ENCODE measurements at regions not wholly inside any gene's neighbourhood (a gene's known extent, or its start where the extent isn't known, plus 50 kb on each side); places are given as distances from the start of the nearest gene placed in this dataset.

GRCh38 chr9:30670805-30671562, 1713.5 kb upstream of the ACO1 start:
- DNase-seq (ENCODE audit: low read depth in 1 of 2, low spot score in 1 of 2) = no peak

- no peak for DNase-seq (ENCODE audit: low read depth in 1 of 2, low spot score in 1 of 2)
These were observed 1711.3 kb upstream of the ACO1 start for GRCh38 chr9:30673132-30673531.

- DNase-seq (ENCODE audit: low read depth in 1 of 2, low spot score in 1 of 2) = no peak
These were observed 1707.8 kb upstream of the ACO1 start for GRCh38 chr9:30676651-30677050.

- DNase-seq (ENCODE audit: low read depth in 1 of 2, low spot score in 1 of 2) = no peak
These were observed 1707.2 kb upstream of the ACO1 start for GRCh38 chr9:30677221-30677620.

GRCh38 chr9:30688801-30689200, 1695.6 kb upstream of the ACO1 start:
- no peak for DNase-seq (ENCODE audit: low read depth in 1 of 2, low spot score in 1 of 2)

- DNase-seq (ENCODE audit: low read depth in 1 of 2, low spot score in 1 of 2) = no peak
These were observed 1686.5 kb upstream of the ACO1 start for GRCh38 chr9:30697958-30698357.

GRCh38 chr9:30711591-30711990, 1672.9 kb upstream of the ACO1 start:
- DNase-seq (ENCODE audit: low read depth in 1 of 2, low spot score in 1 of 2) = no peak

- DNase-seq (ENCODE audit: low read depth in 1 of 2, low spot score in 1 of 2) = no peak
These were observed 1671.2 kb upstream of the ACO1 start for GRCh38 chr9:30713243-30713642.

- no peak for DNase-seq (ENCODE audit: low read depth in 1 of 2, low spot score in 1 of 2)
These were observed 1670.1 kb upstream of the ACO1 start for GRCh38 chr9:30714389-30714788.

GRCh38 chr9:30718483-30718882, 1666.0 kb upstream of the ACO1 start:
- no peak for DNase-seq (ENCODE audit: low read depth in 1 of 2, low spot score in 1 of 2)

- DNase-seq (ENCODE audit: low read depth in 1 of 2, low spot score in 1 of 2) = no peak
These were observed 1662.4 kb upstream of the ACO1 start for GRCh38 chr9:30722065-30722464.

GRCh38 chr9:30723656-30724055, 1660.8 kb upstream of the ACO1 start:
- no peak for DNase-seq (ENCODE audit: low read depth in 1 of 2, low spot score in 1 of 2)

- DNase-seq (ENCODE audit: low read depth in 1 of 2, low spot score in 1 of 2) = no peak
These were observed 1652.4 kb upstream of the ACO1 start for GRCh38 chr9:30732060-30732459.

- DNase-seq (ENCODE audit: low read depth in 1 of 2, low spot score in 1 of 2) = no peak
These were observed 1639.6 kb upstream of the ACO1 start for GRCh38 chr9:30744871-30745270.

GRCh38 chr9:30746589-30746988, 1637.9 kb upstream of the ACO1 start:
- DNase-seq (ENCODE audit: low read depth in 1 of 2, low spot score in 1 of 2) = no peak

GRCh38 chr9:30757723-30758122, 1626.7 kb upstream of the ACO1 start:
- DNase-seq (ENCODE audit: low read depth in 1 of 2, low spot score in 1 of 2) = no peak

- DNase-seq (ENCODE audit: low read depth in 1 of 2, low spot score in 1 of 2) = no peak
These were observed 1625.6 kb upstream of the ACO1 start for GRCh38 chr9:30758726-30759446.

- no peak for DNase-seq (ENCODE audit: low read depth in 1 of 2, low spot score in 1 of 2)
These were observed 1619.1 kb upstream of the ACO1 start for GRCh38 chr9:30765318-30765717.

- no peak for DNase-seq (ENCODE audit: low read depth in 1 of 2, low spot score in 1 of 2)
These were observed 1613.2 kb upstream of the ACO1 start for GRCh38 chr9:30771163-30771708.

- no peak for DNase-seq (ENCODE audit: low read depth in 1 of 2, low spot score in 1 of 2)
These were observed 1612.7 kb upstream of the ACO1 start for GRCh38 chr9:30771760-30772159.

GRCh38 chr9:30773427-30773826, 1611.0 kb upstream of the ACO1 start:
- no peak for DNase-seq (ENCODE audit: low read depth in 1 of 2, low spot score in 1 of 2)

GRCh38 chr9:30774326-30774725, 1610.1 kb upstream of the ACO1 start:
- DNase-seq (ENCODE audit: low read depth in 1 of 2, low spot score in 1 of 2) = no peak

All from stimulated activated CD4-positive, alpha-beta T cell treated with anti-CD3 and anti-CD28 coated beads, Interleukin-15, amount 100 ng/mL, for 1 hour (primary cell).